HG02973 (cell line): ENCODE measurements at regions not wholly inside any gene's neighbourhood (a gene's known extent, or its start where the extent isn't known, plus 50 kb on each side); places are given as distances from the start of the nearest gene placed in this dataset.

Experiments
- ATAC-seq: cut with Tn5 transposase; IDR thresholded peaks from one replicate; pipeline ENCODE4 v1.9.1; 2021; ENCODE audit warnings: moderate library complexity; ENCODE audit not compliant: unreplicated experiment

- ATAC-seq: no peak
These were observed 99.2 kb downstream of the C12orf50 start for GRCh38 chr12:87930033-87930432.

- no peak for ATAC-seq
These were observed 99.9 kb downstream of the C12orf50 start for GRCh38 chr12:87929346-87929745.

DNA sequence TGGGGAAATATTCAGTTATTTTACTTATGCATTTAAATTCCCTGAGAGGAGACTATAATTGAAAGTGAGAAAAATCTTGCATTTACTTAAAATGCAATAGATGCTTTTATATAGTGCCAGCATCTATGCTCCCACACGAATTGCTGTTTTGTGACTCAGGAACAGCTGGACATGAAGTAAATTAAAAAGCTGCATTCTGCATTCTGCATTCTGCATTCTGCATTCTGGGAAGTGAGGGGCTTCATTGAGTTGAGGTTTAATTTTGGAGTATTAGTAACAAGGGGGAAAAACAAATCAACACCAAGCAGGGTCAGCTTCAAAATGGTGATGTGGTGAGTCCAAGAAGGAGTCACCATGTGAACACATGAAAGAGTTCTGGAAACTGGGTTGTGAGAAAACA lies 101.2 kb downstream of the C12orf50 start:
- ATAC-seq: no peak

- ATAC-seq: no peak
These were observed 104.2 kb downstream of the C12orf50 start for GRCh38 chr12:87925021-87925420.

DNA sequence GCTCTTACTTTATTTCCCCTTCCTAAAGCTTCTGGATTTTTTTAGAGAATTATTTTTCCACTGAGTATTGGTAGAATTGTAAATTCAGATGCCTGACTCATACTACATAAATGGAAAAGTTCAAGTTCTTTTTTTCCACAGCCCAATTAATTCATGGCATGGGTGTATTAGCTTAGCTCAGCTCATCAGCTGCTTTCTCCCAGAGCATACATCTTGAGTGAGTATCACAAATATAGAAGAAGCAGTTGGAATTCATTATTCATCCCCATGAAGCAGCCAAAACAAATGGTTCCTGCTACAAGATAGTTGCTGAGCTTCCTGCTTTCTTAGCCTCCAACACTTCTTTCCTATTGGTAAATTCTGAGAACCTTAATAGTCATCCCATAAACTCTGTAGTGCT lies 105.1 kb downstream of the C12orf50 start:
- no peak for ATAC-seq

DNA sequence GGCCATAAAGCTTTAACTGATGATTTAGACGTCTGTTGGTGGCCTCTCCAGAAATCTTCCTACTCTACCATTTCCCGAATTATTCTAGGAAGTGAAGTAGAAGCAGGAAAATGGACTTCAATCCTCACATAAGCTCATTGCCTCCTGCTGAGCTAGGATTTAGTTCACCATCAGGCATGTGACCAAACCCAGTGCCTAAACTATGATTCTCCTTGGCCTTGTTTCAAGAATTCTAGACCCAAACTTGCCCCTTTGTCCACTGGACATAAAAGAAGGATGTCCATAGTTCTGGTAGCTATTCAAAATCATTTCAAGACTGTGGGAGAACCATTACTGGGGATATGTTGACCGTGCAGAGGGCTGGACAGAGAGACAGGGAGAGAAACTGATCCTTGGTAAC lies 105.8 kb downstream of the C12orf50 start:
- no peak for ATAC-seq

GRCh38 chr12:87922736-87923135 lies 106.5 kb downstream of the C12orf50 start:
- no peak for ATAC-seq

DNA sequence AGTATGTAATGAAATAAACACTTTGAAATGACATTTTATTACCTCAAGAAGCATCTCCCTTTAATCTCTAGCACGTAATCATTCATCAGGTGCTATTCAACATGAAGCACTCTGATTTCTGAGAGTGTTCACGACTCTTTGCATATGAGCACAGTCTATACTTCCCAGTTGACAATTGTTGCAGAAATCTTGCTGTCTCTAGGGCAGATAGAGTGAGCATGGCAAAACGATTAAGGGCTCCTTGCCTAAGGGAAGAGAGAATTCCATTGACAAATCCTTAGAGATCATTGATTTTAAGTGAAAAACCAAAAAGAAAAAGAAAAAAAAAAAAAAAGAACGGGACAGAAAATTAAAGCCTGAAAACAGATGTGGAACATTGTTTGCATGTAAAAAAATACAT lies 107.6 kb downstream of the C12orf50 start:
- no peak for ATAC-seq

DNA sequence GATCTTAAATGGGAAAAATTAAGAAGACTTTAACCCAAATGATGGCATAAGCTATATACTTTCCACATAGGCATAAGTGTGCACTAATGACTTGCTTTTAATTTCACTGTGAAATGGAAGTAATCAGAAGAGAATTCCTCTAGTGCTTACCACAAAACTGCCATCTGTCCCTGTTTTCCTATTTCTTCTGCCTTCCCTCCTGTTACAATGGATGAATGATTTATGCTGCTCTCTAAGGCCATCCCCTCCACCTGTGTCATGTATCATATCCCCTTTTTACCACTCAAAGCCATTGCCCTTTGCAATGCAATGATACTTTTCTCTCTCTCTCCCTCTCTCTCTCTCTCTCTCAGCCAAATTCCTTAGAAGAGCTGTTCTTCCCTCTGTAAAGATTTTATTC lies 109.1 kb downstream of the C12orf50 start:
- ATAC-seq: no peak

DNA sequence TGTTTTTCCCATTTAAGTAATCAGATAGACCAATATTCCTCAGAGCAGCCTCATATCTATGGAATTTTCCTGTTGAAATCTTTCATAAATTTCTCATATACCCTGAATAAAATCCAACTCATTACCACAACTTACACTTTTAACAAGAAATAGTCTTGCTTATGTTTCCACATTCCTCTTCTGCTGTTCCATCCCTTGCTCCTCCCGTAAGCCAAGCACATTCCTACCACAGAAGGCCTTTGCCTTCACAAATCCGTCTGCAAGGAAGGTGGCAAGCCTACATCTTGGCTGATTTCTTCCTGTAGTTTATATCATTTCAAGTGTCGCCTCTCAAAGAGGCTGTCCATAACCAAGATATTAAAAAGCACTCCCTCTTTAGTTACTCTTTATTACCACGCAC lies 127.7 kb downstream of the C12orf50 start:
- no peak for ATAC-seq

DNA sequence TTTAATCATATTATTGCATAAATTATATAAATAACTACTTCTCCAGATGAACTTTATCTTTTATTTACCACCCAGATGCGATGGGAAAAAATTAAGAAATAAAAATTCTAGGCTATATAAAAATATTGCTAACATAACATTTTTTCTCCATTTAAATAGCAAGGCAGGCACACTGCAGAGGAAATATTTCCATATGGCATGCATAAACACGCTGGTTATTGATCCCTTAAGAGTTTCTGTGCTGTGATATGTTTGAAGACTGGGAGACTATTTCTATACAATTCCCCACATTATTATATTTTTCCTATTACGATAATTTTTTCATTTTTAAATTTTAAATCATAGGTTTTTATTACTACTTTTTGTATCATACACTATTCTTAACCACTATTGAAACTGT lies 131.5 kb downstream of the C12orf50 start:
- no peak for ATAC-seq

- ATAC-seq: no peak
These were observed 145.4 kb downstream of the C12orf50 start for GRCh38 chr12:87883806-87884205.

DNA sequence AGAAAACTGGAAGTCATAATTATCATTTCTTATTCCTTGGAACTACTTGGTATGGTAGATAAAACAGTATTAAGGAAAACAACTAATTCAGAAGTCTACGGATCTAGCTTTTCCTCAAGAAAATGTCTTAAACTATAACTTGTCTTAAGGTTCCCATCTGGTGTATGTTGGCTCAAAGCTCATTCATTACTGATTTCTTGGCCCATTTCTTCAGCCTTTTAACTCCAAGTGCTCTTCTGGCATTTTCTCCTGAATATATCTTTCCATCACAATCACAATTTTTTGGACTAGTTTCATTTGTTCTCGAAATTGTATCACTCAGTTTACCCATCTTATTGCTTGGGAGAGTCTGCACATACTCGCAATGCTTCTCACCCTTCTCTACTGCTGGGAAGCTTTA lies 150.1 kb downstream of the C12orf50 start:
- no peak for ATAC-seq

DNA sequence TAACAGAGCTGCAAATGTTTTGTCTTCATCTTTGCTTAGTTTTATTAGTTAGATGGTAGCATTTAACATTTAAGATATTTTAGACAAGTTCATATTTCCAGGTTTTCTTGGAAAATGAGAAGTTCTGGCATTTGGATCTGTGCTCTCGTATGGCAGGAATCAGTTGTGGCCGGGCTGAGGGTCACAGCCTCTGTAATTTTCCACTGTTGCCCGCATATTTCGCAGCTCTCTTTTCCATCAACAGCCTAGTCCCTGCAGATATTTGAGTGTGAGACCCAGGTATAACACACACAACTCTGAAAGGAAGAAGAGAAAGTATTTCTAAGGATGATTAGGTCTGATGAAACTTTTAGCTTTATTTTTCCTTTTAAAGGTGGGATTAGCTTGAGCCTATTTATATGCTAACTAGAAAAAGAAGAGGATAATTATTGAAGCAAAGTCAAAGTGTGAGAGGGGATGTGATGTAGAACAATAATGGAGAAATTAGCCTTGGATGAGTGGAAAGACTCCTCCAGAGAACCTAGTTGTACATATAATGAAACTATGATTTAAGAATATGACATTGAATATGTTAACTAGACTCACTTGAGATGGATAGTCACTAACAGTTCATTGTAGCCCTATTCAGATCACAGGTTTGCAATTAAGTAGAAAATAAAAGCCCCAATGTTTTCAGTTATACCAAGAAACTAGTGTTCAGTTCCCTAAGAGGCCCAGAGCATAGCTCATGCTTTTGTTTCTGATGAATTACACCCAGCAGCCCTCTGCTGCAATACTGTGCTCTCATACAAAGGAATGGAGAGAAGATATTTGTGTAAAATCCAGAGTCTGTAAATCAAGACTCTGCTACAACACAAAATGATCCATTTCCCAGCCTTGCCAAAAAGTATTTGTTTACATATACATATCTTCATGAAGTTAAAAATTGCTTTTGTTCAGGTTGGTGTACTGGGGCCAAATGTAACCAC lies 158.4 kb downstream of the C12orf50 start:
- no peak for ATAC-seq

DNA sequence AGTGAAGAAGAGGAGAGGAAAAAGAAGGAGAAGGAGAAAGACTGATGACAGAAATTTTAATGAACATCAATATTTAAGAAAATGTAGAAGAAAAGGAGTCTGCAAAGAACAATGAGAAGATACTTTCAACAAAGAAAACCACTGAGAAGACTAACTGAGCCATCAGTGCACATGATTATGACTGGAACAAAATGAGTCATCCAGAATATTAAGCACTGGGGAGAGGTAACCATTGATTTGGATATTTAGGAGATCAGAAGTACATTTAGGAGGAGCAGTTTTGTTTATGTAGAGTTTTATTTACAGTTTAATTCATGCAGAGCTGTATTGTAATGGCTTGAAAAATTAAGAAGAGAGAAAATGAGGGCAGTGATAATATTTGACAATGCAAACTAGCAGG lies 159.1 kb downstream of the C12orf50 start:
- ATAC-seq: no peak

GRCh38 chr12:87866578-87867292 lies 162.5 kb downstream of the C12orf50 start:
- ATAC-seq: no peak

GRCh38 chr12:87861791-87862190 lies 167.4 kb downstream of the C12orf50 start:
- ATAC-seq: no peak

DNA sequence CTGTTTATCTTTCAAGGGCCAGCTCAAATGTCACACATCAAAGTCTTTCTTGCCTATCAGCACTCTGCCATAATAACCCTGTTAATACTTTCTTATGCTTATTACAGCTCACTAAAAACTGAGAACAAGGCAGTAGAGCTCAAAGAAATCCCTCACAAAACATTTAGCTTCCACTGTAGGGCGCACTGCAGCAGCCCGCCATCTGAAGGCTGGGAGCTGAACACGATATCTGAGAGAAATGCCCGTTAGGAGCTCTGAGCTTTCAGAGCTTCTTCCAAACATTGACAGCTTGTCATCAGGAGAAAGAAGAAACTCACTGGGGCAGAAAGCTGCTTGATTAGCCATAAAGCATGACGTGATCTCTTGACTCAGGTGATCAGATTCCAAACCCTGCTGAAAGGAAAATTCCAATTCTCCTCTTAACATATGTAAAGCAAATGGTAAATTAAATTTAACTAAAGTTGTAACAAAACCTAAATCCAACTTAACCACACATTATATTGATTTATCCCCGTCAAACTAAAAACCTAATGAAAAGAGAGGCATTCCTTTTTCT lies 175.7 kb downstream of the C12orf50 start:
- ATAC-seq: no peak

DNA sequence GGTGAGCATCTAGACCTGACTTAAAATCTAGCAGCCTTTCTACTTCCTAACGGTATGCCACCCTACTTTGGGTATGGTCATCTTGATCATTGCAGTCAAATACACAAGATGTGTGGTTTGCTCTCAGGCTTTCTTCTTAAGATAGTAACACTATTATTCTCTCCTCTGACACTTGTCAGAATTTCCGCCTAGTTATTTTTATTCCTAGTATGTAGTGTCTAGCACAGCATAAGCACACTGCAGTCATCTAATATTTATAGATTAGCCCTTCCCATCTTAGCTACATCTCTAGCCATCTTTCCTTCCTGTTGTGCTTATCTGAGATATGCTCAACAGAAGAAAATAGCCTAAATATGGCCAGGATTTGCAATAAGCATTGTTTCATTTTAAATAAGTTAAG lies 180.1 kb downstream of the C12orf50 start:
- ATAC-seq: no peak

DNA sequence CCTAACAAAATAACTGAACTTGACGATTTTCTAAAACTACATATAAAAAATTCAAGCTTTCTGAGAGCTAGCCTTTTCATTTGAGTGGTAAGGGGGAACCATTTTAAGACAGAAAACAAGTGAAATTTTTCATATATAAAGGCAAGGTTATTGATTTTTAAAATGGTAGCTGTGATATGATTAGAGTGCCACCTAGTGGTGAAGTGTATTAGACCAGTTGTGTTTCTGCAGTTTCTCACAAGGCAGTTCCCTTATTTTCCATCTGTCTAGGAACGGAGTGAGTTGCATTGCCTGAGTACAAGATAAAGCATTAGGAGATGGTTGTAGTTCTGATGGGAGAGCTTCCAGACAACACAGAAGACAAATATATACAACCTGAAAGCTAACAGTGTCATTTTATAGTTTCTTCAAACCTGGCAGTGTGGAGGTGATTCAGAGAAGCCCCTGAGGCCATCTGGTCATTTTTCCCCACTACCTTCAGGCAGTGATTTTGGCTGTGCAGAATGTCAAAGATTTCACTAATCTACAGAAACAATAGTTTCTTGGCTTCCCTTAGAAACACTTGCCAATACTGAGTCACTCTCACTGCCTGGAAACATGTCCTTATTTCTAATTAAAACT lies 180.8 kb downstream of the C12orf50 start:
- ATAC-seq: peak; percentile 67

DNA sequence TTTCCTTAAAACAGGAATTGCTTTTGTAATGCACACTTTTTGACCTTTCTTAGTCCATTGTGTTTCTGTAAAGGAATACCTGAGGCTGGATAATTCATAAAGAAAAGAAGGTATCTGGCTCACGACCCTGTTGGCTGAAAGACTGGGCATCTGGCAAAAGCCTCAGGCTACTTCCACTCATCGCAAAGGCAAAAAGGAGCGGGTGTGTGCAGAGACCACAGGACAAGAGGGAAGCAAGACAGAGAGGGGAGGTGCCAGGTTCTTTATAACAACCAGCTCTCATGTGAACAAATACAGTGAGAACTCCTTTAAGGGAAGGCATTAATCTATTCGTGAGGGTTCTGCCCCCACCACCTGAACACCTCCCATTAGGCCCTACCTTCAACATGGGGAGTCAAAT lies 182.1 kb downstream of the C12orf50 start:
- ATAC-seq: no peak
